ENCODE measurements at regions not wholly inside any gene's neighbourhood (a gene's known extent, or its start where the extent isn't known, plus 50 kb on each side); places are given as distances from the start of the nearest gene placed in this dataset.
"Not testable (repeated sequence)": the region's sequence is repeated elsewhere in the genome, so short reads cannot be mapped to it uniquely, and the experiment has no call there.

DNA sequence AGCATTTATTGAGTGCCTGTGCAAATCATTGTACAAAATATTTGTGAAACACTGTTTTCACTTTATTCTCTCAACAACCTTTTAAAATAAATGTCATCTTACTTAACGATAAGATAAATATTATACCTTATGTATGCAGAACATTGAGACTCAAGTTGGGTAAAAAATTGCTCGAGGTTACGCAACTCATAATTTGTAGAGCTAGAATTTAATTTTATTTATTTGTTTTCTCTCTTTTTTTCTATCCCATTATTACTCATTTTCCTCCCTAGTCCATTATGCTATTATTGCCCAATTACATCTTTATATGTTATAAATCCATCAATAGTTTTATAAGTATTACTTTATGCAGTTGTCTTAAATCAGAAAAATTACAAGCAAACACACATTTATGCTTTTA lies 77.4 kb upstream of the ELOVL5 start:
- Mint-ChIP-seq H3K36me3 (ENCODE audit: low read depth, unreplicated experiment) (no peaks in the 10 kb centered on the region), H3K27me3 (ENCODE audit: unreplicated experiment) (peaks cover 1% of the 10 kb centered on the region), H3K27ac (ENCODE audit: unreplicated experiment) (no peak overlapping the region), H3K4me3 (ENCODE audit: unreplicated experiment) (no peak overlapping the region), H3K4me1 (ENCODE audit: unreplicated experiment) (peaks cover 26% of the 10 kb centered on the region), H3K9me3 (ENCODE audit: unreplicated experiment) (no peaks in the 10 kb centered on the region)
- DNase-seq (ENCODE audit: low spot score): no peak
- no peak for TF ChIP-seq CTCF (IDR thresholded peaks at IDR 0.05; ENCODE audit: unreplicated experiment)

DNA sequence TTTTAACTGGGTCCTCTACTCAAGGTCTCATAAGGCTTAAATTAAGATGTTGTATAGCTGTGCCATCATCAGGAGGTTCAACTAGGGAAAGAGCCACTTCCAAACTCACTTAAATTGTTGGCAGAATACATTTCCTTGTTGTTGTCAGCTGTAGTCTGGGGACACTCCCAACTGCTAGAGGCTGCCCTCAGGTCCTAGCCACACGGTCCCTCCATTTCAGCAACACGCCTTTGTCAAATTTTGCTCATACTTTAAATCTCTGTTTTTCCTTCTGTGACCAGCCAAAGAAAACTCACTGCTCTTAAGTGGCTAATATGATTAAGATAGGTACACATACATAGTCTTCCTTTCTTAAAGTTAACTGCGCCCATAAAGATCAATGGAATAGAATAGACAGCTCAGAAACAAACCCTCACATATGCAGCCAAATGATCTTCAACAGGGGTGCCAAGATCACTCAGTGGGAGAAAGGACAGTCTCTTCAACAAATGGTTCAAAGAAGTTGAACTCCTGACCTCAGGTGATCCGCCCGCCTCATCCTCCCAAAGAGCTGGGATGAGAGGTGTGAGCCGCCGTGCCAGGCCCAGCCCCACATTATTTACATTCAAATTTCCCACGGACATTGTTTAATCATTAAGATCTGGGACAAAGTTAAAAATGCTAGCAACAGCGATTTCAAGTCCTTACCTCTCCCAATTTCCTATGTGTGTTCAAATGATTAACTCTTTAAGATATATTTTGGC lies 76.4 kb upstream of the ELOVL5 start:
- TF ChIP-seq CTCF (IDR thresholded peaks at IDR 0.05; ENCODE audit: unreplicated experiment): no peak
- Mint-ChIP-seq H3K9me3 (ENCODE audit: unreplicated experiment) (no peaks in the 10 kb centered on the region), H3K27me3 (ENCODE audit: unreplicated experiment) (peaks cover 1% of the 10 kb centered on the region), H3K4me3 (ENCODE audit: unreplicated experiment) (no peak overlapping the region), H3K4me1 (ENCODE audit: unreplicated experiment) (peaks cover 26% of the 10 kb centered on the region), H3K27ac (ENCODE audit: unreplicated experiment) (no peak overlapping the region), H3K36me3 (ENCODE audit: low read depth, unreplicated experiment) (no peaks in the 10 kb centered on the region)
- no peak for DNase-seq (ENCODE audit: low spot score)

DNA sequence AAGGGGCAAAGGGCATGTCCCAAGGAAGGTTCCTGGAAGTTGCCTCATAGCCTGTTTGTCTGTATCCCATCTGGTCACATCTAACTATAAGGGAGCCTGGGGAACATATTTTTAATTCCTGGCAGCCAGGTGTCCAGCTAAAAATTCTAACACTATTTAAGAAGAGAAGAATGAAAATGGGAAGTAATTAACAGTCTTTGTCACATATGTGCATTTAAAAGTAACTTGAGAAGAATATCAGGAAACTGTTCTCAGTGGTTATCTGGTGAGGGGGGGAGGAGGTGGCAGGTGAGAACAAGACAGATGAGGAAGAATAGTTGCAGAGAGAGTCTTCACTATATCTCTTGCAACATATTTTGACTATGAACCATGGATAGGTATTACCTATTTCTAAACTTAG lies 75.5 kb upstream of the ELOVL5 start:
- Mint-ChIP-seq H3K27me3 (ENCODE audit: unreplicated experiment) (peaks cover 2% of the 10 kb centered on the region), H3K4me1 (ENCODE audit: unreplicated experiment) (peaks cover 26% of the 10 kb centered on the region), H3K4me3 (ENCODE audit: unreplicated experiment) (no peak overlapping the region), H3K36me3 (ENCODE audit: low read depth, unreplicated experiment) (no peaks in the 10 kb centered on the region), H3K9me3 (ENCODE audit: unreplicated experiment) (no peaks in the 10 kb centered on the region), H3K27ac (ENCODE audit: unreplicated experiment) (no peak overlapping the region)
- TF ChIP-seq CTCF (IDR thresholded peaks at IDR 0.05; ENCODE audit: unreplicated experiment): no peak
- no peak for DNase-seq (ENCODE audit: low spot score)

DNA sequence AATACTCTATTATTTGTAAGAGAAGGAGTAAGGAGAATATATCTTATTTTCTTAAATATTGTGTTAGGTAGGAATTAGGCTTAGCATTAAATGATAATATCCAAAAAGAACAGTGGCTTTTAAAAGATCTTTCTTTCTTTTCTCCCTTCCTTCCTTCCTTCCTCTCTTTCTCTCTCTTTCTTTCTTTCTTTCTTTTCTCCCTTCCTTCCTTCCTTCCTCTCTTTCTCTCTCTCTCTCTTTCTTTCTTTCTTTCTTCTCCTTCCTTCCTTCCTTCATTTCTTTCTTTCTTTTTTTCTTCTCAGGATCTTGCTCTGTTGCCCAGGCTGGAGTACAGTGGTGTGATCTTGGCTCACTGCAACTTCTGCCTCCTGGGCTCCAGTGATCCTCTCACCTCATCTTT lies 74.8 kb upstream of the ELOVL5 start:
- H3K27ac Mint-ChIP-seq (ENCODE audit: unreplicated experiment); DNase-seq (ENCODE audit: low spot score); H3K4me3 Mint-ChIP-seq (ENCODE audit: unreplicated experiment); H3K27me3 Mint-ChIP-seq (ENCODE audit: unreplicated experiment); H3K36me3 Mint-ChIP-seq (ENCODE audit: low read depth, unreplicated experiment); H3K9me3 Mint-ChIP-seq (ENCODE audit: unreplicated experiment): not testable (repeated sequence)
- peaks cover 18% of the 10 kb centered on the region for H3K4me1 Mint-ChIP-seq (ENCODE audit: unreplicated experiment)

- DNase-seq (ENCODE audit: low spot score): no peak
- H3K27ac Mint-ChIP-seq (ENCODE audit: unreplicated experiment): no peak overlapping the region
- H3K27me3 Mint-ChIP-seq (ENCODE audit: unreplicated experiment): peaks cover 3% of the 10 kb centered on the region
- H3K4me3 Mint-ChIP-seq (ENCODE audit: unreplicated experiment): no peak overlapping the region
- peaks cover under 1% of the 10 kb centered on the region for H3K4me1 Mint-ChIP-seq (ENCODE audit: unreplicated experiment)
- no peaks in the 10 kb centered on the region for H3K9me3 Mint-ChIP-seq (ENCODE audit: unreplicated experiment)
- H3K36me3 Mint-ChIP-seq (ENCODE audit: low read depth, unreplicated experiment): no peaks in the 10 kb centered on the region
- no peak for TF ChIP-seq CTCF (IDR thresholded peaks at IDR 0.05; ENCODE audit: unreplicated experiment)
These were observed 70.3 kb upstream of the ELOVL5 start for GRCh38 chr6:53419026-53419425.
